ENCODE measurements at regions not wholly inside any gene's neighbourhood (a gene's known extent, or its start where the extent isn't known, plus 50 kb on each side); places are given as distances from the start of the nearest gene placed in this dataset.

- WGBS (ENCODE audit: extremely low coverage, insufficient coverage, low lambda C conversion rate), result no CpG with 5 or more reads among the region's 10 CpGs
These were observed 384.6 kb downstream of the UQCRFS1 start for GRCh38 chr19:28828276-28828870.

GRCh38 chr19:28827382-28827781 is 385.6 kb downstream of the UQCRFS1 start:
- no peak overlapping the region for H4K5ac ChIP-seq (ENCODE audit: low read length)
- H2BK5ac ChIP-seq (ENCODE audit: low read length), result no peak overlapping the region
- H2BK120ac ChIP-seq (ENCODE audit: low read depth, low read length), result no peak overlapping the region
- peaks cover 7% of the 10 kb centered on the region for H3K4me1 ChIP-seq (ENCODE audit: control insufficient read depth, low read depth, low read length)
- H3K79me2 ChIP-seq (ENCODE audit: control insufficient read depth, insufficient read depth, low read length), result no peaks in the 10 kb centered on the region
- DNase-seq, result no peak
- WGBS (ENCODE audit: extremely low coverage, insufficient coverage, low lambda C conversion rate), result no CpG with 5 or more reads among the region's 8 CpGs
- no peak overlapping the region for H3K56ac ChIP-seq (ENCODE audit: low read length)
- no peak overlapping the region for H3K9ac ChIP-seq (ENCODE audit: low read length)
- H3K4me3 ChIP-seq (ENCODE audit: low read length), result no peak overlapping the region
- H3K36me3 ChIP-seq (ENCODE audit: control insufficient read depth, insufficient read depth, low read length), result no peaks in the 10 kb centered on the region
- no peak overlapping the region for H2BK15ac ChIP-seq (replicated peaks; ENCODE audit: low read depth)
- H3K23ac ChIP-seq (ENCODE audit: low read length), result no peak overlapping the region
- no peaks in the 10 kb centered on the region for H3K27me3 ChIP-seq (ENCODE audit: insufficient read depth, low read length, poor library complexity)
- H3K4ac ChIP-seq (ENCODE audit: low read depth, low read length), result no peak overlapping the region
- H3K79me1 ChIP-seq (ENCODE audit: low read length), result no peaks in the 10 kb centered on the region
- H4K8ac ChIP-seq (ENCODE audit: low read depth, low read length), result no peak overlapping the region
- no peak overlapping the region for H3K18ac ChIP-seq (ENCODE audit: low read length)
- H2AK5ac ChIP-seq (ENCODE audit: low read length), result no peak overlapping the region
- H3K27ac ChIP-seq (ENCODE audit: low read depth, low read length), result no peak overlapping the region
- no peak overlapping the region for H3K4me2 ChIP-seq (ENCODE audit: low read length)

More at GRCh38 chr19:28828276-28828870, 384.6 kb downstream of the UQCRFS1 start:
- Histone ChIP-seq H3K4me1 (ENCODE audit: control insufficient read depth, low read depth, low read length) (peaks cover 4% of the 10 kb centered on the region), H3K79me2 (ENCODE audit: control insufficient read depth, insufficient read depth, low read length) (no peaks in the 10 kb centered on the region), H3K4ac (ENCODE audit: low read depth, low read length) (no peak overlapping the region), H2BK5ac (ENCODE audit: low read length) (no peak overlapping the region), H3K79me1 (ENCODE audit: low read length) (no peaks in the 10 kb centered on the region), H3K36me3 (ENCODE audit: control insufficient read depth, insufficient read depth, low read length) (no peaks in the 10 kb centered on the region), H2BK15ac (replicated peaks; ENCODE audit: low read depth) (no peak overlapping the region), H3K9ac (ENCODE audit: low read length) (no peak overlapping the region), H4K8ac (ENCODE audit: low read depth, low read length) (no peak overlapping the region), H3K27me3 (ENCODE audit: insufficient read depth, low read length, poor library complexity) (no peaks in the 10 kb centered on the region), H3K23ac (ENCODE audit: low read length) (no peak overlapping the region), H2AK5ac (ENCODE audit: low read length) (no peak overlapping the region), H3K56ac (ENCODE audit: low read length) (no peak overlapping the region), H3K4me3 (ENCODE audit: low read length) (no peak overlapping the region), H4K5ac (ENCODE audit: low read length) (no peak overlapping the region), H2BK120ac (ENCODE audit: low read depth, low read length) (no peak overlapping the region), H3K18ac (ENCODE audit: low read length) (no peak overlapping the region), H3K27ac (ENCODE audit: low read depth, low read length) (no peak overlapping the region), H3K4me2 (ENCODE audit: low read length) (no peak overlapping the region)
- no peak for DNase-seq

GRCh38 chr19:28823338-28823961 is 389.5 kb downstream of the UQCRFS1 start:
- Histone ChIP-seq H3K4ac (ENCODE audit: low read depth, low read length) (no peak overlapping the region), H2AK5ac (ENCODE audit: low read length) (no peak overlapping the region), H3K18ac (ENCODE audit: low read length) (no peak overlapping the region), H3K36me3 (ENCODE audit: control insufficient read depth, insufficient read depth, low read length) (no peaks in the 10 kb centered on the region), H3K4me3 (ENCODE audit: low read length) (no peak overlapping the region), H2BK15ac (replicated peaks; ENCODE audit: low read depth) (no peak overlapping the region), H3K79me2 (ENCODE audit: control insufficient read depth, insufficient read depth, low read length) (no peaks in the 10 kb centered on the region), H2BK120ac (ENCODE audit: low read depth, low read length) (no peak overlapping the region), H3K4me1 (ENCODE audit: control insufficient read depth, low read depth, low read length) (peaks cover 7% of the 10 kb centered on the region), H3K27ac (ENCODE audit: low read depth, low read length) (no peak overlapping the region), H3K23ac (ENCODE audit: low read length) (no peak overlapping the region), H3K4me2 (ENCODE audit: low read length) (no peak overlapping the region), H2BK5ac (ENCODE audit: low read length) (no peak overlapping the region), H3K27me3 (ENCODE audit: insufficient read depth, low read length, poor library complexity) (no peaks in the 10 kb centered on the region), H3K9ac (ENCODE audit: low read length) (no peak overlapping the region), H3K56ac (ENCODE audit: low read length) (no peak overlapping the region), H3K79me1 (ENCODE audit: low read length) (no peaks in the 10 kb centered on the region), H4K8ac (ENCODE audit: low read depth, low read length) (no peak overlapping the region), H4K5ac (ENCODE audit: low read length) (no peak overlapping the region)
- no CpG with 5 or more reads among the region's 11 CpGs for WGBS (ENCODE audit: extremely low coverage, insufficient coverage, low lambda C conversion rate)
- peak; percentile 85 for DNase-seq

- H2BK15ac ChIP-seq (replicated peaks; ENCODE audit: low read depth), result no peak overlapping the region
- no peak overlapping the region for H4K5ac ChIP-seq (ENCODE audit: low read length)
- H3K4ac ChIP-seq (ENCODE audit: low read depth, low read length), result no peak overlapping the region
These were observed 392.7 kb downstream of the UQCRFS1 start for GRCh38 chr19:28820289-28820688.

GRCh38 chr19:28815257-28815656 is 397.7 kb downstream of the UQCRFS1 start:
- Histone ChIP-seq H2BK120ac (ENCODE audit: low read depth, low read length) (no peak overlapping the region), H2BK5ac (ENCODE audit: low read length) (no peak overlapping the region), H4K8ac (ENCODE audit: low read depth, low read length) (no peak overlapping the region), H3K23ac (ENCODE audit: low read length) (no peak overlapping the region), H3K9ac (ENCODE audit: low read length) (no peak overlapping the region), H3K4me3 (ENCODE audit: low read length) (no peak overlapping the region), H3K4me1 (ENCODE audit: control insufficient read depth, low read depth, low read length) (no peaks in the 10 kb centered on the region), H3K79me2 (ENCODE audit: control insufficient read depth, insufficient read depth, low read length) (no peaks in the 10 kb centered on the region), H3K36me3 (ENCODE audit: control insufficient read depth, insufficient read depth, low read length) (no peaks in the 10 kb centered on the region), H3K27me3 (ENCODE audit: insufficient read depth, low read length, poor library complexity) (no peaks in the 10 kb centered on the region), H3K27ac (ENCODE audit: low read depth, low read length) (no peak overlapping the region), H3K56ac (ENCODE audit: low read length) (no peak overlapping the region), H3K79me1 (ENCODE audit: low read length) (no peaks in the 10 kb centered on the region), H3K4me2 (ENCODE audit: low read length) (no peak overlapping the region), H4K5ac (ENCODE audit: low read length) (no peak overlapping the region), H3K4ac (ENCODE audit: low read depth, low read length) (no peak overlapping the region), H2BK15ac (replicated peaks; ENCODE audit: low read depth) (no peak overlapping the region), H3K18ac (ENCODE audit: low read length) (no peak overlapping the region), H2AK5ac (ENCODE audit: low read length) (no peak overlapping the region)
- no peak for DNase-seq
- WGBS (ENCODE audit: extremely low coverage, insufficient coverage, low lambda C conversion rate), result no CpG with 5 or more reads among the region's 2 CpGs

More at GRCh38 chr19:28820289-28820688, 392.7 kb downstream of the UQCRFS1 start:
- H3K27ac ChIP-seq (ENCODE audit: low read depth, low read length), result no peak overlapping the region
- H3K9ac ChIP-seq (ENCODE audit: low read length), result no peak overlapping the region
- H3K79me2 ChIP-seq (ENCODE audit: control insufficient read depth, insufficient read depth, low read length), result no peaks in the 10 kb centered on the region
- H2BK5ac ChIP-seq (ENCODE audit: low read length), result no peak overlapping the region
- no peak overlapping the region for H3K23ac ChIP-seq (ENCODE audit: low read length)
- no peak overlapping the region for H4K8ac ChIP-seq (ENCODE audit: low read depth, low read length)
- H3K4me2 ChIP-seq (ENCODE audit: low read length), result no peak overlapping the region
- no peak overlapping the region for H3K4me3 ChIP-seq (ENCODE audit: low read length)
- H2BK120ac ChIP-seq (ENCODE audit: low read depth, low read length), result no peak overlapping the region
- no peak for DNase-seq
- no peaks in the 10 kb centered on the region for H3K79me1 ChIP-seq (ENCODE audit: low read length)
- H3K36me3 ChIP-seq (ENCODE audit: control insufficient read depth, insufficient read depth, low read length), result no peaks in the 10 kb centered on the region
- no peak overlapping the region for H3K56ac ChIP-seq (ENCODE audit: low read length)
- H3K27me3 ChIP-seq (ENCODE audit: insufficient read depth, low read length, poor library complexity), result no peaks in the 10 kb centered on the region
- H3K18ac ChIP-seq (ENCODE audit: low read length), result no peak overlapping the region
- no peak overlapping the region for H2AK5ac ChIP-seq (ENCODE audit: low read length)
- WGBS (ENCODE audit: extremely low coverage, insufficient coverage, low lambda C conversion rate), result no CpG with 5 or more reads among the region's 2 CpGs
- peaks cover 7% of the 10 kb centered on the region for H3K4me1 ChIP-seq (ENCODE audit: control insufficient read depth, low read depth, low read length)

GRCh38 chr19:28794301-28794700 is 418.6 kb downstream of the UQCRFS1 start:
- Histone ChIP-seq H3K27ac (ENCODE audit: low read depth, low read length) (no peak overlapping the region), H2BK5ac (ENCODE audit: low read length) (no peak overlapping the region), H2BK15ac (replicated peaks; ENCODE audit: low read depth) (no peak overlapping the region), H3K23ac (ENCODE audit: low read length) (no peak overlapping the region), H3K56ac (ENCODE audit: low read length) (no peak overlapping the region), H3K4me2 (ENCODE audit: low read length) (no peak overlapping the region), H3K27me3 (ENCODE audit: insufficient read depth, low read length, poor library complexity) (peaks cover 2% of the 10 kb centered on the region), H3K4ac (ENCODE audit: low read depth, low read length) (no peak overlapping the region), H3K4me1 (ENCODE audit: control insufficient read depth, low read depth, low read length) (no peaks in the 10 kb centered on the region), H3K36me3 (ENCODE audit: control insufficient read depth, insufficient read depth, low read length) (no peaks in the 10 kb centered on the region), H4K8ac (ENCODE audit: low read depth, low read length) (no peak overlapping the region), H3K4me3 (ENCODE audit: low read length) (no peak overlapping the region), H3K9ac (ENCODE audit: low read length) (no peak overlapping the region), H3K18ac (ENCODE audit: low read length) (no peak overlapping the region), H3K79me1 (ENCODE audit: low read length) (no peaks in the 10 kb centered on the region), H2BK120ac (ENCODE audit: low read depth, low read length) (no peak overlapping the region), H3K79me2 (ENCODE audit: control insufficient read depth, insufficient read depth, low read length) (no peaks in the 10 kb centered on the region), H2AK5ac (ENCODE audit: low read length) (no peak overlapping the region), H4K5ac (ENCODE audit: low read length) (no peak overlapping the region)
- no CpG with 5 or more reads among the region's 3 CpGs for WGBS (ENCODE audit: extremely low coverage, insufficient coverage, low lambda C conversion rate)
- DNase-seq, result no peak

All from mesendoderm (in vitro differentiated cells).